DND-41 (cell line): ENCODE measurements at regions not wholly inside any gene's neighbourhood (a gene's known extent, or its start where the extent isn't known, plus 50 kb on each side); places are given as distances from the start of the nearest gene placed in this dataset.

Experiments used
- ATAC-seq: fragments of 200-7000 bp; cut with Tn5 transposase; 3 replicates; pipeline ENCODE4 v1.9.1; 2021; ENCODE audit warnings: low read depth; ENCODE audit not compliant: insufficient read depth
- DNase-seq: peaks from one replicate; pipeline ENCODE4 v3.0.0-alpha.2; 2020
- H2AFZ ChIP-seq: 2 replicates; pipeline ENCODE4 v1.6.0; 2012; ENCODE audit warnings: low read depth, low read length
- H3K27ac ChIP-seq: 2 replicates; pipeline ENCODE4 v1.5.1; 2012; ENCODE audit warnings: low read length, inconsistent platforms
- H3K27me3 ChIP-seq: fragments of 200-600 bp; sonication (generic); 2 replicates; pipeline ENCODE4 v1.6.0; 2012; ENCODE audit warnings: low read length, mild to moderate bottlenecking, inconsistent platforms; ENCODE audit not compliant: insufficient read depth, poor library complexity
- H3K36me3 ChIP-seq: 2 replicates; pipeline ENCODE4 v1.5.1; 2012; ENCODE audit warnings: low read length, inconsistent platforms; ENCODE audit not compliant: insufficient read depth
- H3K4me1 ChIP-seq: 2 replicates; pipeline ENCODE4 v1.5.1; 2012; ENCODE audit warnings: mild to moderate bottlenecking, low read length; ENCODE audit not compliant: insufficient read depth
- H3K4me2 ChIP-seq: 2 replicates; pipeline ENCODE4 v1.6.0; 2012; ENCODE audit warnings: mild to moderate bottlenecking, moderate library complexity, low read length, inconsistent platforms; ENCODE audit not compliant: insufficient read depth
- H3K4me3 ChIP-seq, 2 experiments: fragments of 200-600 bp in 1 of 2; shearing (Covaris generic) in 1 of 2; 2 replicates each; pipeline ENCODE4 v1.5.1; 2012 to 2016; ENCODE audit warnings: inconsistent platforms in 2 of 2, low read length in 2 of 2, mild to moderate bottlenecking in 2 of 2, low read depth in 1 of 2, moderate library complexity in 1 of 2
- H3K79me2 ChIP-seq: 2 replicates; pipeline ENCODE4 v1.6.0; 2012; ENCODE audit warnings: low read length, inconsistent platforms; ENCODE audit not compliant: insufficient read depth
- H3K9ac ChIP-seq: 2 replicates; pipeline ENCODE4 v1.6.0; 2012; ENCODE audit warnings: low read depth, mild to moderate bottlenecking, inconsistent platforms, low read length, moderate library complexity
- H3K9me3 ChIP-seq: 2 replicates; pipeline ENCODE4 v1.5.1; 2012; ENCODE audit warnings: low read length, moderate library complexity, mild to moderate bottlenecking, inconsistent platforms; ENCODE audit not compliant: insufficient read depth, severe bottlenecking
- H4K20me1 ChIP-seq: 2 replicates; pipeline ENCODE4 v1.6.0; 2012; ENCODE audit warnings: low read length; ENCODE audit not compliant: insufficient read depth
- CTCF ChIP-seq: IDR thresholded peaks from 2 replicates; pipeline ENCODE4 v1.5.1; 2012; ENCODE audit warnings: borderline replicate concordance, low read length, moderate library complexity, mild to moderate bottlenecking; ENCODE audit not compliant: poor library complexity, severe bottlenecking; ENCODE audit errors: extremely low read depth
- EZH2 ChIP-seq: IDR thresholded peaks from 3 replicates; pipeline ENCODE4 v1.6.1; 2012; ENCODE audit warnings: borderline replicate concordance, low read depth, mild to moderate bottlenecking, moderate library complexity, low read length, inconsistent platforms; ENCODE audit not compliant: severe bottlenecking

GRCh38 chr21:21813934-21814333, 815.7 kb downstream of the NCAM2 start:
- DNase-seq (no peak), ATAC-seq (no peak)
- Histone ChIP-seq H3K4me3 (no peak overlapping the region), H2AFZ (no peak overlapping the region), H4K20me1 (no peaks in the 10 kb centered on the region), H3K36me3 (no peaks in the 10 kb centered on the region), H3K27me3 (no peaks in the 10 kb centered on the region), H3K4me2 (no peak overlapping the region), H3K27ac (no peak overlapping the region), H3K9ac (no peak overlapping the region), H3K4me1 (no peaks in the 10 kb centered on the region), H3K9me3 (no peaks in the 10 kb centered on the region), H3K79me2 (no peaks in the 10 kb centered on the region)
- TF ChIP-seq CTCF (no peak), EZH2 (no peak)

GRCh38 chr21:21816778-21817177, 818.6 kb downstream of the NCAM2 start:
- Histone ChIP-seq H3K27ac (no peak overlapping the region), H2AFZ (no peak overlapping the region), H3K4me3 (no peak overlapping the region), H3K4me1 (no peaks in the 10 kb centered on the region), H3K79me2 (no peaks in the 10 kb centered on the region), H3K9ac (no peak overlapping the region), H3K36me3 (no peaks in the 10 kb centered on the region), H3K9me3 (no peaks in the 10 kb centered on the region), H4K20me1 (no peaks in the 10 kb centered on the region), H3K27me3 (no peaks in the 10 kb centered on the region), H3K4me2 (no peak overlapping the region)
- DNase-seq (no peak), ATAC-seq (no peak)
- no peak for TF ChIP-seq EZH2
- no peak for TF ChIP-seq CTCF

- H3K27ac ChIP-seq, result no peak overlapping the region
- H3K9me3 ChIP-seq, result no peaks in the 10 kb centered on the region
- H3K79me2 ChIP-seq, result no peaks in the 10 kb centered on the region
- H2AFZ ChIP-seq, result no peak overlapping the region
- H3K36me3 ChIP-seq, result no peaks in the 10 kb centered on the region
- no peak for DNase-seq
- no peak overlapping the region for H3K4me3 ChIP-seq
- no peak overlapping the region for H3K4me2 ChIP-seq
- no peaks in the 10 kb centered on the region for H3K27me3 ChIP-seq
- H3K9ac ChIP-seq, result no peak overlapping the region
- ATAC-seq, result no peak
- no peaks in the 10 kb centered on the region for H3K4me1 ChIP-seq
- TF ChIP-seq EZH2 (no peak), CTCF (no peak)
- H4K20me1 ChIP-seq, result no peaks in the 10 kb centered on the region
Measured at GRCh38 chr21:21818898-21819297, 820.7 kb downstream of the NCAM2 start.

- H3K27ac ChIP-seq, result no peak overlapping the region
- no peak overlapping the region for H2AFZ ChIP-seq
- H3K27me3 ChIP-seq, result no peaks in the 10 kb centered on the region
- no peaks in the 10 kb centered on the region for H3K4me1 ChIP-seq
- H3K9ac ChIP-seq, result no peak overlapping the region
- DNase-seq (no peak), ATAC-seq (no peak)
- H3K4me2 ChIP-seq, result no peak overlapping the region
- H3K79me2 ChIP-seq, result no peaks in the 10 kb centered on the region
- H3K9me3 ChIP-seq, result no peaks in the 10 kb centered on the region
- no peaks in the 10 kb centered on the region for H4K20me1 ChIP-seq
- no peaks in the 10 kb centered on the region for H3K36me3 ChIP-seq
- no peak for TF ChIP-seq CTCF
- TF ChIP-seq EZH2, result no peak
- H3K4me3 ChIP-seq, result no peak overlapping the region
Measured at GRCh38 chr21:21828130-21828529, 829.9 kb downstream of the NCAM2 start.
